H9 (cell line): ENCODE measurements at regions not wholly inside any gene's neighbourhood (a gene's known extent, or its start where the extent isn't known, plus 50 kb on each side); places are given as distances from the start of the nearest gene placed in this dataset.

Source experiments
- DNase-seq: peaks from one replicate; pipeline ENCODE4 v3.0.0-alpha.2; 2017
- H2AFZ ChIP-seq: one replicate; pipeline ENCODE4 v1.6.1; 2013; ENCODE audit warnings: mild to moderate bottlenecking, low read length, control low read depth, moderate library complexity
- H2AK5ac ChIP-seq: 2 replicates; pipeline ENCODE4 v1.6.1; 2013; ENCODE audit warnings: low read length, control low read depth, mixed read lengths; ENCODE audit not compliant: insufficient read length
- H2BK120ac ChIP-seq: one replicate; pipeline ENCODE4 v1.6.1; 2013; ENCODE audit warnings: low read depth, mild to moderate bottlenecking, low read length, control low read depth, inconsistent platforms; ENCODE audit not compliant: poor library complexity, severe bottlenecking
- H2BK12ac ChIP-seq: 2 replicates; pipeline ENCODE4 v1.6.1; 2013; ENCODE audit warnings: low read length, control low read depth, mixed read lengths, low read depth; ENCODE audit not compliant: insufficient read length
- H2BK15ac ChIP-seq: 2 replicates; pipeline ENCODE4 v1.6.1; 2013; ENCODE audit warnings: low read depth, low read length, control low read depth
- H2BK20ac ChIP-seq: one replicate; pipeline ENCODE4 v1.6.1; 2013; ENCODE audit warnings: low read depth, mild to moderate bottlenecking, low read length, control low read depth, inconsistent platforms; ENCODE audit not compliant: poor library complexity, severe bottlenecking
- H2BK5ac ChIP-seq: 2 replicates; pipeline ENCODE4 v1.6.1; 2013; ENCODE audit warnings: low read length, control low read depth, mixed read lengths; ENCODE audit not compliant: insufficient read length
- H3K14ac ChIP-seq: 2 replicates; pipeline ENCODE4 v1.6.1; 2013; ENCODE audit warnings: low read length, control low read depth; ENCODE audit not compliant: insufficient read depth
- H3K18ac ChIP-seq: 2 replicates; pipeline ENCODE4 v1.6.1; 2013; ENCODE audit warnings: low read depth, mild to moderate bottlenecking, mixed read lengths, low read length, control low read depth; ENCODE audit not compliant: insufficient read length
- H3K23ac ChIP-seq: 2 replicates; pipeline ENCODE4 v1.6.1; 2013; ENCODE audit warnings: low read length, control low read depth, mixed read lengths, low read depth; ENCODE audit not compliant: insufficient read length
- H3K23me2 ChIP-seq: 2 replicates; pipeline ENCODE4 v1.6.1; 2013; ENCODE audit warnings: low read depth, mild to moderate bottlenecking, mixed read lengths, low read length, control low read depth; ENCODE audit not compliant: insufficient read length, poor library complexity, severe bottlenecking
- H3K27ac ChIP-seq: 2 replicates; pipeline ENCODE4 v1.5.1; 2013; ENCODE audit warnings: low read length, control low read depth, mixed read lengths, low read depth; ENCODE audit not compliant: insufficient read length
- H3K27me3 ChIP-seq: 2 replicates; pipeline ENCODE4 v1.6.1; 2013; ENCODE audit warnings: low read length, control low read depth, inconsistent platforms; ENCODE audit not compliant: insufficient read depth
- H3K4ac ChIP-seq: 2 replicates; pipeline ENCODE4 v1.6.1; 2013; ENCODE audit warnings: low read depth, mild to moderate bottlenecking, control low read depth, inconsistent platforms, low read length, moderate library complexity
- H3K4me1 ChIP-seq: 2 replicates; pipeline ENCODE4 v1.6.1; 2013; ENCODE audit warnings: low read length, control low read depth, inconsistent platforms; ENCODE audit not compliant: insufficient read depth
- H3K4me2 ChIP-seq: 2 replicates; pipeline ENCODE4 v1.6.1; 2013; ENCODE audit warnings: low read length, control low read depth, mixed read lengths; ENCODE audit not compliant: insufficient read length, insufficient read depth
- H3K56ac ChIP-seq: 2 replicates; pipeline ENCODE4 v1.6.1; 2013; ENCODE audit warnings: low read depth, mild to moderate bottlenecking, mixed read lengths, low read length, control low read depth; ENCODE audit not compliant: insufficient read length
- H3K79me1 ChIP-seq: 2 replicates; pipeline ENCODE4 v1.6.1; 2013; ENCODE audit warnings: low read depth, mild to moderate bottlenecking, moderate library complexity, low read length, control low read depth, inconsistent platforms; ENCODE audit not compliant: insufficient read depth, poor library complexity, severe bottlenecking
- H3K79me2 ChIP-seq: 2 replicates; pipeline ENCODE4 v1.6.1; 2013; ENCODE audit warnings: low read length, control low read depth, inconsistent platforms; ENCODE audit not compliant: insufficient read depth
- H3K9ac ChIP-seq: 2 replicates; pipeline ENCODE4 v1.6.1; 2013; ENCODE audit warnings: low read length, control low read depth, mixed read lengths; ENCODE audit not compliant: insufficient read length; ENCODE audit errors: extremely low read depth
- H3K9me3 ChIP-seq: one replicate; pipeline ENCODE4 v1.6.1; 2013; ENCODE audit warnings: low read depth, low read length, inconsistent platforms; ENCODE audit not compliant: control insufficient read depth
- H3T11ph ChIP-seq: one replicate; pipeline ENCODE4 v1.6.1; 2013; ENCODE audit warnings: mild to moderate bottlenecking, low read length, control low read depth, inconsistent platforms
- H4K20me1 ChIP-seq: one replicate; pipeline ENCODE4 v1.6.1; 2013; ENCODE audit not compliant: control insufficient read depth, insufficient read length, insufficient read depth
- H4K5ac ChIP-seq: 2 replicates; pipeline ENCODE4 v1.6.1; 2013; ENCODE audit warnings: low read depth, mild to moderate bottlenecking, mixed read lengths, low read length, control low read depth; ENCODE audit not compliant: insufficient read length
- H4K8ac ChIP-seq: replicated peaks from 2 replicates; pipeline ENCODE4 v1.6.1; 2013; ENCODE audit warnings: low read length, control low read depth, mixed read lengths, low read depth; ENCODE audit not compliant: insufficient read length
- H4K91ac ChIP-seq: 2 replicates; pipeline ENCODE4 v1.6.1; 2013; ENCODE audit warnings: low read depth, mild to moderate bottlenecking, moderate library complexity, mixed read lengths, low read length, control low read depth; ENCODE audit not compliant: insufficient read length
- H3K27ac Mint-ChIP-seq, 3 experiments: 2 replicates in 2 of 3; 3 replicates in 1 of 3; pipeline ENCODE4 v1.8.0; 2020 to 2021; ENCODE audit warnings: mixed read lengths in 3 of 3, mild to moderate bottlenecking in 1 of 3, moderate library complexity in 1 of 3
- H3K27me3 Mint-ChIP-seq: 2 replicates; pipeline ENCODE4 v1.8.0; 2021; ENCODE audit warnings: low read depth, mild to moderate bottlenecking, moderate library complexity, mixed read lengths
- H3K36me3 Mint-ChIP-seq, 3 experiments: 2 replicates in 2 of 3; 3 replicates in 1 of 3; pipeline ENCODE4 v1.8.0; 2020 to 2021; ENCODE audit warnings: low read depth in 3 of 3, mixed read lengths in 3 of 3; ENCODE audit not compliant: insufficient read depth in 1 of 3
- H3K4me1 Mint-ChIP-seq, 2 experiments: 2 replicates each; pipeline ENCODE4 v1.8.0; 2020; ENCODE audit warnings: mixed read lengths in 2 of 2
- H3K4me3 Mint-ChIP-seq, 2 experiments: 2 replicates in 1 of 2; 3 replicates in 1 of 2; pipeline ENCODE4 v1.8.0; 2020 to 2021; ENCODE audit warnings: mild to moderate bottlenecking in 2 of 2, mixed read lengths in 2 of 2, moderate library complexity in 1 of 2
- H3K9me3 Mint-ChIP-seq, 2 experiments: 2 replicates in 1 of 2; 3 replicates in 1 of 2; pipeline ENCODE4 v1.8.0; 2020; ENCODE audit warnings: mild to moderate bottlenecking in 2 of 2, mixed read lengths in 2 of 2, moderate library complexity in 1 of 2
- WGBS: extraction: QIAGEN DNeasy Blood & Tissue Kit; methylation state at CpG from one replicate; pipeline ENCODE4 v1.1.7; 2013; ENCODE audit warnings: missing lambda C conversion rate, low lambda C conversion rate, mixed read lengths; ENCODE audit not compliant: insufficient read length; ENCODE audit errors: extremely low coverage; 5-methylcytosine and 5-hydroxymethylcytosine counted together
- TF ChIP-seq, protein P1 (sequence below): fragments of 200-600 bp; sonication (generic); conservative IDR thresholded peaks from 3 replicates; pipeline ENCODE4 v1.8.0; 2021; ENCODE audit warnings: antibody characterized with exemption, mild to moderate bottlenecking

DNA sequence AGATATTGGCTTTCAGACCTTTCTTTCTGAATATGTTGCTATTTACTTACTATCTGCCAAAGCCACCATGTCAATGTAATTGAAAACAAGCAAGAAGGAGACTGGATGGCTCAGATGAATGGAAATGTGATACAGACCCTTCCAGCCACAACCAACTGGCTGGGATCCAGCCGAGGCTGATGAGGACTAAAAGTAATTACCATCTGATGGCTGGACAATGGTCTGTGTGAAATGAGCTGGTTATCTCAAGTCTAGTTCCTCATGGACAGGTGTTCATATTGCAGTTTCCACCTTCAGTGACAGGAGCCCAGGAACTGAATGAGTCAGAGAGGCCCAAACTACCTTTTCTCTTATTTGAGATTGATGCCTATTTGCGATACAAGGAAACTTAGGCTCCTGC lies 267.5 kb downstream of the GATA3 start:
- H2BK20ac ChIP-seq, result no peak overlapping the region
- no peaks in the 10 kb centered on the region for H4K20me1 ChIP-seq
- no peak overlapping the region for H3K18ac ChIP-seq
- H3K9ac ChIP-seq, result no peak overlapping the region
- Mint-ChIP-seq H3K27me3 (peaks cover 4% of the 10 kb centered on the region), H3K4me1 (peaks cover 4 to 5% of the 10 kb centered on the region in 2 experiments; a peak in 1 of 4 replicates), H3K9me3 (no peaks in the 10 kb centered on the region), H3K4me3 (no peak overlapping the region), H3K36me3 (no peaks in the 10 kb centered on the region), H3K27ac (no peak overlapping the region)
- no peak overlapping the region for H3K4me2 ChIP-seq
- no peak overlapping the region for H4K8ac ChIP-seq
- H3K9me3 ChIP-seq, result no peaks in the 10 kb centered on the region
- no peaks in the 10 kb centered on the region for H3K27me3 ChIP-seq
- no peak overlapping the region for H3K23ac ChIP-seq
- no peaks in the 10 kb centered on the region for H3K79me2 ChIP-seq
- no peak overlapping the region for H4K91ac ChIP-seq
- H4K5ac ChIP-seq, result no peak overlapping the region
- no peak overlapping the region for H3K27ac ChIP-seq
- H2BK120ac ChIP-seq, result no peak overlapping the region
- H2AK5ac ChIP-seq, result no peak overlapping the region
- peaks cover 2% of the 10 kb centered on the region for H3K23me2 ChIP-seq
- H3K4ac ChIP-seq, result no peak overlapping the region
- no peak overlapping the region for H2BK5ac ChIP-seq
- H3K4me1 ChIP-seq, result no peaks in the 10 kb centered on the region
- no peak overlapping the region for H3K14ac ChIP-seq
- TF ChIP-seq, protein P1, sequence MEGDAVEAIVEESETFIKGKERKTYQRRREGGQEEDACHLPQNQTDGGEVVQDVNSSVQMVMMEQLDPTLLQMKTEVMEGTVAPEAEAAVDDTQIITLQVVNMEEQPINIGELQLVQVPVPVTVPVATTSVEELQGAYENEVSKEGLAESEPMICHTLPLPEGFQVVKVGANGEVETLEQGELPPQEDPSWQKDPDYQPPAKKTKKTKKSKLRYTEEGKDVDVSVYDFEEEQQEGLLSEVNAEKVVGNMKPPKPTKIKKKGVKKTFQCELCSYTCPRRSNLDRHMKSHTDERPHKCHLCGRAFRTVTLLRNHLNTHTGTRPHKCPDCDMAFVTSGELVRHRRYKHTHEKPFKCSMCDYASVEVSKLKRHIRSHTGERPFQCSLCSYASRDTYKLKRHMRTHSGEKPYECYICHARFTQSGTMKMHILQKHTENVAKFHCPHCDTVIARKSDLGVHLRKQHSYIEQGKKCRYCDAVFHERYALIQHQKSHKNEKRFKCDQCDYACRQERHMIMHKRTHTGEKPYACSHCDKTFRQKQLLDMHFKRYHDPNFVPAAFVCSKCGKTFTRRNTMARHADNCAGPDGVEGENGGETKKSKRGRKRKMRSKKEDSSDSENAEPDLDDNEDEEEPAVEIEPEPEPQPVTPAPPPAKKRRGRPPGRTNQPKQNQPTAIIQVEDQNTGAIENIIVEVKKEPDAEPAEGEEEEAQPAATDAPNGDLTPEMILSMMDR, result no peak
- no peak overlapping the region for H3T11ph ChIP-seq
- no CpG with 5 or more reads among the region's 2 CpGs for WGBS
- no peak for DNase-seq
- H2AFZ ChIP-seq, result no peak overlapping the region
- no peak overlapping the region for H3K56ac ChIP-seq
- H3K79me1 ChIP-seq, result no peaks in the 10 kb centered on the region
- no peak overlapping the region for H2BK12ac ChIP-seq
- H2BK15ac ChIP-seq, result no peak overlapping the region
